H9 (cell line): ENCODE measurements at regions not wholly inside any gene's neighbourhood (a gene's known extent, or its start where the extent isn't known, plus 50 kb on each side); places are given as distances from the start of the nearest gene placed in this dataset.
"Not testable (repeated sequence)": the region's sequence is repeated elsewhere in the genome, so short reads cannot be mapped to it uniquely, and the experiment has no call there.

Experiments used
- DNase-seq: peaks from one replicate; pipeline ENCODE4 v3.0.0-alpha.2; 2017
- H2AFZ ChIP-seq: one replicate; pipeline ENCODE4 v1.6.1; 2013; ENCODE audit warnings: mild to moderate bottlenecking, low read length, control low read depth, moderate library complexity
- H2AK5ac ChIP-seq: 2 replicates; pipeline ENCODE4 v1.6.1; 2013; ENCODE audit warnings: low read length, control low read depth, mixed read lengths; ENCODE audit not compliant: insufficient read length
- H2BK120ac ChIP-seq: one replicate; pipeline ENCODE4 v1.6.1; 2013; ENCODE audit warnings: low read depth, mild to moderate bottlenecking, low read length, control low read depth, inconsistent platforms; ENCODE audit not compliant: poor library complexity, severe bottlenecking
- H2BK12ac ChIP-seq: 2 replicates; pipeline ENCODE4 v1.6.1; 2013; ENCODE audit warnings: low read length, control low read depth, mixed read lengths, low read depth; ENCODE audit not compliant: insufficient read length
- H2BK15ac ChIP-seq: 2 replicates; pipeline ENCODE4 v1.6.1; 2013; ENCODE audit warnings: low read depth, low read length, control low read depth
- H2BK20ac ChIP-seq: one replicate; pipeline ENCODE4 v1.6.1; 2013; ENCODE audit warnings: low read depth, mild to moderate bottlenecking, low read length, control low read depth, inconsistent platforms; ENCODE audit not compliant: poor library complexity, severe bottlenecking
- H2BK5ac ChIP-seq: 2 replicates; pipeline ENCODE4 v1.6.1; 2013; ENCODE audit warnings: low read length, control low read depth, mixed read lengths; ENCODE audit not compliant: insufficient read length
- H3K14ac ChIP-seq: 2 replicates; pipeline ENCODE4 v1.6.1; 2013; ENCODE audit warnings: low read length, control low read depth; ENCODE audit not compliant: insufficient read depth
- H3K18ac ChIP-seq: 2 replicates; pipeline ENCODE4 v1.6.1; 2013; ENCODE audit warnings: low read depth, mild to moderate bottlenecking, mixed read lengths, low read length, control low read depth; ENCODE audit not compliant: insufficient read length
- H3K23ac ChIP-seq: 2 replicates; pipeline ENCODE4 v1.6.1; 2013; ENCODE audit warnings: low read length, control low read depth, mixed read lengths, low read depth; ENCODE audit not compliant: insufficient read length
- H3K23me2 ChIP-seq: 2 replicates; pipeline ENCODE4 v1.6.1; 2013; ENCODE audit warnings: low read depth, mild to moderate bottlenecking, mixed read lengths, low read length, control low read depth; ENCODE audit not compliant: insufficient read length, poor library complexity, severe bottlenecking
- H3K27ac ChIP-seq: 2 replicates; pipeline ENCODE4 v1.5.1; 2013; ENCODE audit warnings: low read length, control low read depth, mixed read lengths, low read depth; ENCODE audit not compliant: insufficient read length
- H3K27me3 ChIP-seq: 2 replicates; pipeline ENCODE4 v1.6.1; 2013; ENCODE audit warnings: low read length, control low read depth, inconsistent platforms; ENCODE audit not compliant: insufficient read depth
- H3K4ac ChIP-seq: 2 replicates; pipeline ENCODE4 v1.6.1; 2013; ENCODE audit warnings: low read depth, mild to moderate bottlenecking, control low read depth, inconsistent platforms, low read length, moderate library complexity
- H3K4me1 ChIP-seq: 2 replicates; pipeline ENCODE4 v1.6.1; 2013; ENCODE audit warnings: low read length, control low read depth, inconsistent platforms; ENCODE audit not compliant: insufficient read depth
- H3K4me2 ChIP-seq: 2 replicates; pipeline ENCODE4 v1.6.1; 2013; ENCODE audit warnings: low read length, control low read depth, mixed read lengths; ENCODE audit not compliant: insufficient read length, insufficient read depth
- H3K56ac ChIP-seq: 2 replicates; pipeline ENCODE4 v1.6.1; 2013; ENCODE audit warnings: low read depth, mild to moderate bottlenecking, mixed read lengths, low read length, control low read depth; ENCODE audit not compliant: insufficient read length
- H3K79me1 ChIP-seq: 2 replicates; pipeline ENCODE4 v1.6.1; 2013; ENCODE audit warnings: low read depth, mild to moderate bottlenecking, moderate library complexity, low read length, control low read depth, inconsistent platforms; ENCODE audit not compliant: insufficient read depth, poor library complexity, severe bottlenecking
- H3K79me2 ChIP-seq: 2 replicates; pipeline ENCODE4 v1.6.1; 2013; ENCODE audit warnings: low read length, control low read depth, inconsistent platforms; ENCODE audit not compliant: insufficient read depth
- H3K9ac ChIP-seq: 2 replicates; pipeline ENCODE4 v1.6.1; 2013; ENCODE audit warnings: low read length, control low read depth, mixed read lengths; ENCODE audit not compliant: insufficient read length; ENCODE audit errors: extremely low read depth
- H3K9me3 ChIP-seq: one replicate; pipeline ENCODE4 v1.6.1; 2013; ENCODE audit warnings: low read depth, low read length, inconsistent platforms; ENCODE audit not compliant: control insufficient read depth
- H3T11ph ChIP-seq: one replicate; pipeline ENCODE4 v1.6.1; 2013; ENCODE audit warnings: mild to moderate bottlenecking, low read length, control low read depth, inconsistent platforms
- H4K20me1 ChIP-seq: one replicate; pipeline ENCODE4 v1.6.1; 2013; ENCODE audit not compliant: control insufficient read depth, insufficient read length, insufficient read depth
- H4K5ac ChIP-seq: 2 replicates; pipeline ENCODE4 v1.6.1; 2013; ENCODE audit warnings: low read depth, mild to moderate bottlenecking, mixed read lengths, low read length, control low read depth; ENCODE audit not compliant: insufficient read length
- H4K8ac ChIP-seq: replicated peaks from 2 replicates; pipeline ENCODE4 v1.6.1; 2013; ENCODE audit warnings: low read length, control low read depth, mixed read lengths, low read depth; ENCODE audit not compliant: insufficient read length
- H4K91ac ChIP-seq: 2 replicates; pipeline ENCODE4 v1.6.1; 2013; ENCODE audit warnings: low read depth, mild to moderate bottlenecking, moderate library complexity, mixed read lengths, low read length, control low read depth; ENCODE audit not compliant: insufficient read length
- H3K27ac Mint-ChIP-seq, 3 experiments: 2 replicates in 2 of 3; 3 replicates in 1 of 3; pipeline ENCODE4 v1.8.0; 2020 to 2021; ENCODE audit warnings: mixed read lengths in 3 of 3, mild to moderate bottlenecking in 1 of 3, moderate library complexity in 1 of 3
- H3K27me3 Mint-ChIP-seq: 2 replicates; pipeline ENCODE4 v1.8.0; 2021; ENCODE audit warnings: low read depth, mild to moderate bottlenecking, moderate library complexity, mixed read lengths
- H3K36me3 Mint-ChIP-seq, 3 experiments: 2 replicates in 2 of 3; 3 replicates in 1 of 3; pipeline ENCODE4 v1.8.0; 2020 to 2021; ENCODE audit warnings: low read depth in 3 of 3, mixed read lengths in 3 of 3; ENCODE audit not compliant: insufficient read depth in 1 of 3
- H3K4me1 Mint-ChIP-seq, 2 experiments: 2 replicates each; pipeline ENCODE4 v1.8.0; 2020; ENCODE audit warnings: mixed read lengths in 2 of 2
- H3K4me3 Mint-ChIP-seq, 2 experiments: 2 replicates in 1 of 2; 3 replicates in 1 of 2; pipeline ENCODE4 v1.8.0; 2020 to 2021; ENCODE audit warnings: mild to moderate bottlenecking in 2 of 2, mixed read lengths in 2 of 2, moderate library complexity in 1 of 2
- H3K9me3 Mint-ChIP-seq, 2 experiments: 2 replicates in 1 of 2; 3 replicates in 1 of 2; pipeline ENCODE4 v1.8.0; 2020; ENCODE audit warnings: mild to moderate bottlenecking in 2 of 2, mixed read lengths in 2 of 2, moderate library complexity in 1 of 2
- CTCF ChIP-seq: fragments of 200-600 bp; sonication (generic); conservative IDR thresholded peaks from 3 replicates; pipeline ENCODE4 v1.8.0; 2021; ENCODE audit warnings: antibody characterized with exemption, mild to moderate bottlenecking
- WGBS: extraction: QIAGEN DNeasy Blood & Tissue Kit; methylation state at CpG from one replicate; pipeline ENCODE4 v1.1.7; 2013; ENCODE audit warnings: missing lambda C conversion rate, low lambda C conversion rate, mixed read lengths; ENCODE audit not compliant: insufficient read length; ENCODE audit errors: extremely low coverage; 5-methylcytosine and 5-hydroxymethylcytosine counted together

- Histone ChIP-seq H3K23ac (no peak overlapping the region), H2BK5ac (no peak overlapping the region), H3K9me3 (no peaks in the 10 kb centered on the region), H3K14ac (no peak overlapping the region), H3T11ph (no peak overlapping the region), H2AFZ (no peak overlapping the region), H3K18ac (no peak overlapping the region), H4K91ac (no peak overlapping the region), H3K4ac (no peak overlapping the region), H3K56ac (no peak overlapping the region), H3K4me1 (no peaks in the 10 kb centered on the region), H4K8ac (no peak overlapping the region), H3K4me2 (no peak overlapping the region), H2AK5ac (no peak overlapping the region), H3K9ac (no peak overlapping the region), H3K27ac (no peak overlapping the region), H3K79me2 (no peaks in the 10 kb centered on the region), H3K79me1 (no peaks in the 10 kb centered on the region), H4K20me1 (no peaks in the 10 kb centered on the region), H2BK15ac (no peak overlapping the region), H3K27me3 (no peaks in the 10 kb centered on the region), H4K5ac (no peak overlapping the region), H2BK12ac (no peak overlapping the region), H2BK20ac (no peak overlapping the region), H3K23me2 (no peaks in the 10 kb centered on the region), H2BK120ac (no peak overlapping the region)
- DNase-seq, result no peak
- H3K36me3 Mint-ChIP-seq, result no peaks in the 10 kb centered on the region
- no peaks in the 10 kb centered on the region for H3K9me3 Mint-ChIP-seq
- WGBS, result no CpG with 5 or more reads among the region's 3 CpGs
- peaks cover 6% of the 10 kb centered on the region in 2 experiments; a peak in 3 of 4 replicates for H3K4me1 Mint-ChIP-seq
- H3K4me3 Mint-ChIP-seq, result no peak overlapping the region
- no peak overlapping the region for H3K27ac Mint-ChIP-seq
- H3K27me3 Mint-ChIP-seq, result no peaks in the 10 kb centered on the region
- TF ChIP-seq CTCF, result no peak
These were observed 168.3 kb upstream of the NPY start for GRCh38 chr7:24115661-24116060.

- not testable (repeated sequence) for H2BK20ac ChIP-seq, H3K18ac ChIP-seq, H2BK12ac ChIP-seq, H3K79me1 ChIP-seq, H2BK120ac ChIP-seq, H2AFZ ChIP-seq, H3K36me3 Mint-ChIP-seq, H3K14ac ChIP-seq, H3K79me2 ChIP-seq, H3K27ac ChIP-seq, H3K9me3 Mint-ChIP-seq, H4K5ac ChIP-seq, H3K23ac ChIP-seq, H2BK15ac ChIP-seq, H3K27me3 ChIP-seq, H2BK5ac ChIP-seq, H3K4me3 Mint-ChIP-seq, H3K27me3 Mint-ChIP-seq, H3K56ac ChIP-seq, H3K4me1 ChIP-seq, H3K4ac ChIP-seq, H2AK5ac ChIP-seq, H3K9me3 ChIP-seq, H4K91ac ChIP-seq, H3K23me2 ChIP-seq, DNase-seq, H3K4me1 Mint-ChIP-seq, H3K4me2 ChIP-seq, H3T11ph ChIP-seq, H3K27ac Mint-ChIP-seq, H4K20me1 ChIP-seq, H4K8ac ChIP-seq, H3K9ac ChIP-seq
- no CpG with 5 or more reads among the region's 7 CpGs for WGBS
These were observed 166.0 kb upstream of the NPY start for GRCh38 chr7:24117903-24118499.
